Mesenchymal stem cell (in vitro differentiated cells and primary cell): ENCODE measurements at regions not wholly inside any gene's neighbourhood (a gene's known extent, or its start where the extent isn't known, plus 50 kb on each side); places are given as distances from the start of the nearest gene placed in this dataset.

Experiments used
- DNase-seq: peaks from one replicate; pipeline ENCODE4 v3.0.0-alpha.2; 2013
- H2AFZ ChIP-seq: one replicate; pipeline ENCODE4 v1.6.1; 2013; ENCODE audit warnings: low read depth, mild to moderate bottlenecking, control low read depth, inconsistent platforms, low read length, moderate library complexity
- H2AK5ac ChIP-seq: 2 replicates; pipeline ENCODE4 v1.6.1; 2013; ENCODE audit warnings: low read length, moderate library complexity, mild to moderate bottlenecking, inconsistent platforms; ENCODE audit not compliant: severe bottlenecking
- H2BK120ac ChIP-seq: one replicate; pipeline ENCODE4 v1.6.1; 2013; ENCODE audit warnings: low read depth, mild to moderate bottlenecking, inconsistent platforms, low read length, moderate library complexity
- H2BK12ac ChIP-seq, 2 experiments: one replicate each; pipeline ENCODE4 v1.6.1; 2013; ENCODE audit warnings: inconsistent platforms in 2 of 2, low read length in 2 of 2, mild to moderate bottlenecking in 2 of 2, moderate library complexity in 2 of 2, control low read depth in 1 of 2
- H2BK15ac ChIP-seq: one replicate; pipeline ENCODE4 v1.6.1; 2013; ENCODE audit warnings: mild to moderate bottlenecking, low read depth, inconsistent platforms; ENCODE audit not compliant: poor library complexity, severe bottlenecking
- H2BK5ac ChIP-seq: 2 replicates; pipeline ENCODE4 v1.6.1; 2013; ENCODE audit warnings: low read depth, mild to moderate bottlenecking, low read length, control low read depth, inconsistent platforms; ENCODE audit not compliant: poor library complexity, severe bottlenecking
- H3K14ac ChIP-seq, 2 experiments: one replicate each; pipeline ENCODE4 v1.6.1; 2013; ENCODE audit warnings: inconsistent platforms in 2 of 2, low read length in 2 of 2, control low read depth in 1 of 2, mild to moderate bottlenecking in 1 of 2, moderate library complexity in 1 of 2
- H3K18ac ChIP-seq, 2 experiments: one replicate each; pipeline ENCODE4 v1.6.1; 2013; ENCODE audit warnings: inconsistent platforms in 2 of 2, low read length in 2 of 2, control low read depth in 1 of 2, low read depth in 1 of 2, mild to moderate bottlenecking in 1 of 2
- H3K23ac ChIP-seq, 2 experiments: one replicate each; pipeline ENCODE4 v1.6.1; 2013; ENCODE audit warnings: inconsistent platforms in 2 of 2, low read length in 2 of 2, mild to moderate bottlenecking in 2 of 2, moderate library complexity in 2 of 2, control low read depth in 1 of 2
- H3K27ac ChIP-seq: 2 replicates; pipeline ENCODE4 v1.5.1; 2013; ENCODE audit warnings: mild to moderate bottlenecking, moderate library complexity, low read length, control low read depth, inconsistent platforms; ENCODE audit not compliant: poor library complexity, severe bottlenecking
- H3K27me3 ChIP-seq, 2 experiments: 2 replicates each; pipeline versions ENCODE4 v1.6.1 to v1.7.0; 2013; ENCODE audit warnings: low read length in 2 of 2, mild to moderate bottlenecking in 2 of 2, moderate library complexity in 2 of 2, control low read depth in 1 of 2, inconsistent platforms in 1 of 2; ENCODE audit not compliant: control insufficient read depth in 1 of 2, insufficient read depth in 1 of 2
- H3K36me3 ChIP-seq, 2 experiments: 2 replicates each; pipeline versions ENCODE4 v1.6.1 to v1.7.0; 2013; ENCODE audit warnings: low read length in 2 of 2, control low read depth in 1 of 2, inconsistent platforms in 1 of 2, low read depth in 1 of 2, mild to moderate bottlenecking in 1 of 2; ENCODE audit not compliant: insufficient read depth in 2 of 2, control insufficient read depth in 1 of 2
- H3K4ac ChIP-seq, 2 experiments: one replicate each; pipeline ENCODE4 v1.6.1; 2013; ENCODE audit warnings: inconsistent platforms in 2 of 2, low read length in 2 of 2, mild to moderate bottlenecking in 2 of 2, moderate library complexity in 2 of 2, control low read depth in 1 of 2, low read depth in 1 of 2
- H3K4me1 ChIP-seq: 2 replicates; pipeline ENCODE4 v1.6.1; 2013; ENCODE audit warnings: low read depth, low read length, control low read depth; ENCODE audit not compliant: control insufficient read depth, insufficient read depth
- H3K4me2 ChIP-seq: 2 replicates; pipeline ENCODE4 v1.6.1; 2013; ENCODE audit warnings: low read length, mild to moderate bottlenecking, inconsistent platforms; ENCODE audit not compliant: poor library complexity, severe bottlenecking
- H3K4me3 ChIP-seq, 2 experiments: 2 replicates each; pipeline versions ENCODE4 v1.5.1 to v1.7.0; 2013; ENCODE audit warnings: low read length in 2 of 2, mild to moderate bottlenecking in 2 of 2, control low read depth in 1 of 2, low read depth in 1 of 2; ENCODE audit not compliant: insufficient read depth in 1 of 2
- H3K79me1 ChIP-seq: replicated peaks from 2 replicates; pipeline ENCODE4 v1.6.1; 2013; ENCODE audit warnings: mild to moderate bottlenecking, control low read depth, low read length, inconsistent platforms; ENCODE audit not compliant: poor library complexity, severe bottlenecking
- H3K9ac ChIP-seq: 2 replicates; pipeline ENCODE4 v1.7.0; 2013; ENCODE audit warnings: mild to moderate bottlenecking, low read length, moderate library complexity
- H3K9me3 ChIP-seq: 2 replicates; pipeline ENCODE4 v1.7.0; 2013; ENCODE audit warnings: mild to moderate bottlenecking, low read length; ENCODE audit not compliant: control insufficient read depth
- H4K8ac ChIP-seq: one replicate; pipeline ENCODE4 v1.6.1; 2013; ENCODE audit warnings: inconsistent platforms, mild to moderate bottlenecking, low read length, moderate library complexity
- H4K91ac ChIP-seq: one replicate; pipeline ENCODE4 v1.6.1; 2013; ENCODE audit warnings: mild to moderate bottlenecking, low read length, inconsistent platforms
- WGBS: methylation state at CpG from one replicate; pipeline ENCODE4 v1.1.7; 2013; ENCODE audit warnings: mixed read lengths; 5-methylcytosine and 5-hydroxymethylcytosine counted together

- Histone ChIP-seq H4K8ac (no peak overlapping the region), H3K4me2 (no peak overlapping the region), H2BK120ac (no peak overlapping the region), H3K27me3 (no peaks in the 10 kb centered on the region), H3K9ac (no peak overlapping the region), H3K18ac (no peak overlapping the region), H3K9me3 (peaks cover 18% of the 10 kb centered on the region), H4K91ac (no peak overlapping the region), H2BK12ac (no peak overlapping the region), H3K27ac (no peak overlapping the region), H3K4me1 (no peaks in the 10 kb centered on the region), H2AK5ac (no peak overlapping the region), H2AFZ (no peak overlapping the region), H3K14ac (no peak overlapping the region), H3K36me3 (no peaks in the 10 kb centered on the region), H3K79me1 (no peaks in the 10 kb centered on the region), H2BK15ac (no peak overlapping the region), H3K4ac (no peak overlapping the region), H3K23ac (no peak overlapping the region), H2BK5ac (no peak overlapping the region), H3K4me3 (no peak overlapping the region)
- no peak for DNase-seq
- WGBS: 70% methylated on average over 2 of the region's 5 CpGs
These were observed 320.9 kb downstream of the IRX2 start for GRCh38 chr5:2430606-2431005.

- Histone ChIP-seq H3K4ac (no peak overlapping the region), H3K18ac (no peak overlapping the region), H2BK15ac (no peak overlapping the region), H2BK5ac (no peak overlapping the region), H4K91ac (no peak overlapping the region), H3K9ac (no peak overlapping the region), H3K23ac (no peak overlapping the region), H3K4me3 (no peak overlapping the region), H4K8ac (no peak overlapping the region), H2AFZ (no peak overlapping the region), H3K27me3 (no peaks in the 10 kb centered on the region), H2BK12ac (no peak overlapping the region), H3K79me1 (no peaks in the 10 kb centered on the region), H2BK120ac (no peak overlapping the region), H3K4me1 (no peaks in the 10 kb centered on the region), H3K36me3 (no peaks in the 10 kb centered on the region), H2AK5ac (no peak overlapping the region), H3K4me2 (no peak overlapping the region), H3K27ac (no peak overlapping the region), H3K14ac (no peak overlapping the region), H3K9me3 (peaks cover 33% of the 10 kb centered on the region)
- DNase-seq: no peak
- 70% methylated on average over 4 of the region's 4 CpGs for WGBS
These were observed 323.5 kb downstream of the IRX2 start for GRCh38 chr5:2427983-2428382.

GRCh38 chr5:2423634-2424033 lies 327.8 kb downstream of the IRX2 start:
- Histone ChIP-seq H3K4me2 (no peak overlapping the region), H3K14ac (no peak overlapping the region), H2BK120ac (no peak overlapping the region), H3K9ac (no peak overlapping the region), H4K8ac (no peak overlapping the region), H3K4me3 (no peak overlapping the region), H3K27ac (no peak overlapping the region), H2BK5ac (no peak overlapping the region), H2BK15ac (no peak overlapping the region), H3K27me3 (no peaks in the 10 kb centered on the region), H3K36me3 (no peaks in the 10 kb centered on the region), H3K4me1 (no peaks in the 10 kb centered on the region), H2BK12ac (no peak overlapping the region), H3K9me3 (peaks cover 45% of the 10 kb centered on the region), H3K4ac (no peak overlapping the region), H3K79me1 (no peaks in the 10 kb centered on the region), H2AFZ (no peak overlapping the region), H4K91ac (no peak overlapping the region), H3K23ac (no peak overlapping the region), H3K18ac (no peak overlapping the region), H2AK5ac (no peak overlapping the region)
- no CpG with 5 or more reads among the region's 2 CpGs for WGBS
- no peak for DNase-seq

GRCh38 chr5:2417301-2417700 lies 334.2 kb downstream of the IRX2 start:
- H4K91ac ChIP-seq: no peak overlapping the region
- no peak for DNase-seq
- WGBS: 78% methylated on average over 9 of the region's 9 CpGs
- H3K4me3 ChIP-seq: no peak overlapping the region
- H2BK12ac ChIP-seq: no peak overlapping the region
- no peaks in the 10 kb centered on the region for H3K79me1 ChIP-seq
- H3K23ac ChIP-seq: no peak overlapping the region
- no peak overlapping the region for H3K9ac ChIP-seq
- no peaks in the 10 kb centered on the region for H3K4me1 ChIP-seq
- H3K4me2 ChIP-seq: no peak overlapping the region
- no peak overlapping the region for H3K14ac ChIP-seq
- no peak overlapping the region for H2BK5ac ChIP-seq
- H3K4ac ChIP-seq: no peak overlapping the region
- H2AK5ac ChIP-seq: no peak overlapping the region
- no peak overlapping the region for H3K18ac ChIP-seq
- H3K27ac ChIP-seq: no peak overlapping the region
- H3K9me3 ChIP-seq: peaks cover 21% of the 10 kb centered on the region
- H3K27me3 ChIP-seq: no peaks in the 10 kb centered on the region
- H4K8ac ChIP-seq: no peak overlapping the region
- no peaks in the 10 kb centered on the region for H3K36me3 ChIP-seq
- no peak overlapping the region for H2BK15ac ChIP-seq
- no peak overlapping the region for H2AFZ ChIP-seq
- no peak overlapping the region for H2BK120ac ChIP-seq
